DND-41 (cell line): ENCODE measurements at regions not wholly inside any gene's neighbourhood (a gene's known extent, or its start where the extent isn't known, plus 50 kb on each side); places are given as distances from the start of the nearest gene placed in this dataset.

ENCODE experiments used
- ATAC-seq: fragments of 200-7000 bp; cut with Tn5 transposase; 3 replicates; pipeline ENCODE4 v1.9.1; 2021; ENCODE audit warnings: low read depth; ENCODE audit not compliant: insufficient read depth
- DNase-seq: peaks from one replicate; pipeline ENCODE4 v3.0.0-alpha.2; 2020
- H2AFZ ChIP-seq: 2 replicates; pipeline ENCODE4 v1.6.0; 2012; ENCODE audit warnings: low read depth, low read length
- H3K27ac ChIP-seq: 2 replicates; pipeline ENCODE4 v1.5.1; 2012; ENCODE audit warnings: low read length, inconsistent platforms
- H3K27me3 ChIP-seq: fragments of 200-600 bp; sonication (generic); 2 replicates; pipeline ENCODE4 v1.6.0; 2012; ENCODE audit warnings: low read length, mild to moderate bottlenecking, inconsistent platforms; ENCODE audit not compliant: insufficient read depth, poor library complexity
- H3K36me3 ChIP-seq: 2 replicates; pipeline ENCODE4 v1.5.1; 2012; ENCODE audit warnings: low read length, inconsistent platforms; ENCODE audit not compliant: insufficient read depth
- H3K4me1 ChIP-seq: 2 replicates; pipeline ENCODE4 v1.5.1; 2012; ENCODE audit warnings: mild to moderate bottlenecking, low read length; ENCODE audit not compliant: insufficient read depth
- H3K4me2 ChIP-seq: 2 replicates; pipeline ENCODE4 v1.6.0; 2012; ENCODE audit warnings: mild to moderate bottlenecking, moderate library complexity, low read length, inconsistent platforms; ENCODE audit not compliant: insufficient read depth
- H3K4me3 ChIP-seq, 2 experiments: fragments of 200-600 bp in 1 of 2; shearing (Covaris generic) in 1 of 2; 2 replicates each; pipeline ENCODE4 v1.5.1; 2012 to 2016; ENCODE audit warnings: inconsistent platforms in 2 of 2, low read length in 2 of 2, mild to moderate bottlenecking in 2 of 2, low read depth in 1 of 2, moderate library complexity in 1 of 2
- H3K79me2 ChIP-seq: 2 replicates; pipeline ENCODE4 v1.6.0; 2012; ENCODE audit warnings: low read length, inconsistent platforms; ENCODE audit not compliant: insufficient read depth
- H3K9ac ChIP-seq: 2 replicates; pipeline ENCODE4 v1.6.0; 2012; ENCODE audit warnings: low read depth, mild to moderate bottlenecking, inconsistent platforms, low read length, moderate library complexity
- H3K9me3 ChIP-seq: 2 replicates; pipeline ENCODE4 v1.5.1; 2012; ENCODE audit warnings: low read length, moderate library complexity, mild to moderate bottlenecking, inconsistent platforms; ENCODE audit not compliant: insufficient read depth, severe bottlenecking
- H4K20me1 ChIP-seq: 2 replicates; pipeline ENCODE4 v1.6.0; 2012; ENCODE audit warnings: low read length; ENCODE audit not compliant: insufficient read depth
- CTCF ChIP-seq: IDR thresholded peaks from 2 replicates; pipeline ENCODE4 v1.5.1; 2012; ENCODE audit warnings: borderline replicate concordance, low read length, moderate library complexity, mild to moderate bottlenecking; ENCODE audit not compliant: poor library complexity, severe bottlenecking; ENCODE audit errors: extremely low read depth
- EZH2 ChIP-seq: IDR thresholded peaks from 3 replicates; pipeline ENCODE4 v1.6.1; 2012; ENCODE audit warnings: borderline replicate concordance, low read depth, mild to moderate bottlenecking, moderate library complexity, low read length, inconsistent platforms; ENCODE audit not compliant: severe bottlenecking

- no peak overlapping the region for H2AFZ ChIP-seq
- no peak overlapping the region for H3K4me2 ChIP-seq
- H3K4me3 ChIP-seq, result no peak overlapping the region
- no peak overlapping the region for H3K9ac ChIP-seq
- no peaks in the 10 kb centered on the region for H4K20me1 ChIP-seq
- DNase-seq (no peak), ATAC-seq (no peak)
- H3K9me3 ChIP-seq, result no peaks in the 10 kb centered on the region
- H3K36me3 ChIP-seq, result no peaks in the 10 kb centered on the region
- TF ChIP-seq CTCF (no peak), EZH2 (no peak)
- no peaks in the 10 kb centered on the region for H3K79me2 ChIP-seq
- no peak overlapping the region for H3K27ac ChIP-seq
- no peaks in the 10 kb centered on the region for H3K27me3 ChIP-seq
- no peaks in the 10 kb centered on the region for H3K4me1 ChIP-seq
Observed at GRCh38 chr3:124615896-124616543, 114.2 kb upstream of the UMPS start.

- Histone ChIP-seq H3K27ac (no peak overlapping the region), H2AFZ (no peak overlapping the region), H3K4me1 (no peaks in the 10 kb centered on the region), H3K4me3 (no peak overlapping the region), H4K20me1 (no peaks in the 10 kb centered on the region), H3K4me2 (no peak overlapping the region), H3K9me3 (no peaks in the 10 kb centered on the region), H3K9ac (no peak overlapping the region), H3K79me2 (no peaks in the 10 kb centered on the region), H3K27me3 (no peaks in the 10 kb centered on the region), H3K36me3 (no peaks in the 10 kb centered on the region)
- TF ChIP-seq EZH2, result no peak
- ATAC-seq (no peak), DNase-seq (no peak)
Observed at GRCh38 chr3:124617177-124617576, 113.1 kb upstream of the UMPS start.

- no peak for ATAC-seq
- H3K9ac ChIP-seq, result no peak overlapping the region
- H3K4me1 ChIP-seq, result no peaks in the 10 kb centered on the region
- H3K4me2 ChIP-seq, result no peak overlapping the region
- TF ChIP-seq CTCF, result no peak
- no peak for TF ChIP-seq EZH2
- DNase-seq, result no peak
- no peaks in the 10 kb centered on the region for H4K20me1 ChIP-seq
- no peak overlapping the region for H3K4me3 ChIP-seq
- H3K36me3 ChIP-seq, result no peaks in the 10 kb centered on the region
- H3K79me2 ChIP-seq, result no peaks in the 10 kb centered on the region
- H3K9me3 ChIP-seq, result no peaks in the 10 kb centered on the region
- no peak overlapping the region for H2AFZ ChIP-seq
- no peaks in the 10 kb centered on the region for H3K27me3 ChIP-seq
- H3K27ac ChIP-seq, result no peak overlapping the region
Observed at GRCh38 chr3:124619887-124620599, 110.2 kb upstream of the UMPS start.

GRCh38 chr3:124620600-124621063, 109.6 kb upstream of the UMPS start:
- H3K36me3 ChIP-seq, result no peaks in the 10 kb centered on the region
- no peak overlapping the region for H3K4me2 ChIP-seq
- H3K27me3 ChIP-seq, result no peaks in the 10 kb centered on the region
- H3K4me1 ChIP-seq, result no peaks in the 10 kb centered on the region
- no peak for TF ChIP-seq EZH2
- no peak for TF ChIP-seq CTCF
- ATAC-seq (no peak), DNase-seq (no peak)
- H3K9me3 ChIP-seq, result no peaks in the 10 kb centered on the region
- H3K79me2 ChIP-seq, result no peaks in the 10 kb centered on the region
- peak overlapping the region; percentile 49; the same call in 1 of the 2 replicates for H2AFZ ChIP-seq
- H3K9ac ChIP-seq, result no peak overlapping the region
- no peak overlapping the region for H3K27ac ChIP-seq
- no peaks in the 10 kb centered on the region for H4K20me1 ChIP-seq
- H3K4me3 ChIP-seq, result no peak overlapping the region
